Activated T-cell treated with anti-CD3 and anti-CD28 coated beads, Interleukin-2, amount 50 U/mL, for 72 hours (primary cell): ENCODE measurements at regions not wholly inside any gene's neighbourhood (a gene's known extent, or its start where the extent isn't known, plus 50 kb on each side); places are given as distances from the start of the nearest gene placed in this dataset.

ENCODE experiments used
- ATAC-seq, 2 donors: fragments of 150-1000 bp; cut with Tn5 transposase; replicated peaks in 1 of 2; 2 replicates each; pipeline ENCODE4 v1.10.0; 2021; ENCODE audit warnings: moderate library complexity in 2 of 2, mild to moderate bottlenecking in 1 of 2
- DNase-seq, 2 donors: peaks; one replicate each; pipeline ENCODE4 v3.0.0; 2021 to 2022; ENCODE audit warnings: mixed read lengths in 1 of 2
- H3K27ac Mint-ChIP-seq: one replicate; pipeline ENCODE4 v1.8.0; 2022; ENCODE audit warnings: mild to moderate bottlenecking, moderate library complexity, mixed read lengths
- H3K27me3 Mint-ChIP-seq: one replicate; pipeline ENCODE4 v1.8.0; 2022; ENCODE audit warnings: low read depth, mixed read lengths
- H3K36me3 Mint-ChIP-seq, 2 donors: one replicate each; pipeline ENCODE4 v1.8.0; 2022; ENCODE audit warnings: mixed read lengths in 2 of 2, mild to moderate bottlenecking in 1 of 2; ENCODE audit not compliant: insufficient read depth in 2 of 2
- H3K4me1 Mint-ChIP-seq: one replicate; pipeline ENCODE4 v1.8.0; 2022; ENCODE audit warnings: low read depth, mixed read lengths
- H3K4me3 Mint-ChIP-seq, 2 donors: one replicate each; pipeline ENCODE4 v1.8.0; 2022; ENCODE audit warnings: mild to moderate bottlenecking in 2 of 2, mixed read lengths in 2 of 2, moderate library complexity in 2 of 2
- H3K9me3 Mint-ChIP-seq, 2 donors: one replicate each; pipeline ENCODE4 v1.8.0; 2022; ENCODE audit warnings: mixed read lengths in 2 of 2

GRCh38 chr12:67927815-67928214 lies 61.4 kb upstream of the IFNG-AS1 start:
- Mint-ChIP-seq H3K9me3 (no peaks in the 10 kb centered on the region), H3K27me3 (no peaks in the 10 kb centered on the region), H3K4me1 (peaks cover 8% of the 10 kb centered on the region), H3K4me3 (no peak overlapping the region), H3K27ac (no peak overlapping the region), H3K36me3 (no peaks in the 10 kb centered on the region)
- ATAC-seq (no peak), DNase-seq (no peak)

DNA sequence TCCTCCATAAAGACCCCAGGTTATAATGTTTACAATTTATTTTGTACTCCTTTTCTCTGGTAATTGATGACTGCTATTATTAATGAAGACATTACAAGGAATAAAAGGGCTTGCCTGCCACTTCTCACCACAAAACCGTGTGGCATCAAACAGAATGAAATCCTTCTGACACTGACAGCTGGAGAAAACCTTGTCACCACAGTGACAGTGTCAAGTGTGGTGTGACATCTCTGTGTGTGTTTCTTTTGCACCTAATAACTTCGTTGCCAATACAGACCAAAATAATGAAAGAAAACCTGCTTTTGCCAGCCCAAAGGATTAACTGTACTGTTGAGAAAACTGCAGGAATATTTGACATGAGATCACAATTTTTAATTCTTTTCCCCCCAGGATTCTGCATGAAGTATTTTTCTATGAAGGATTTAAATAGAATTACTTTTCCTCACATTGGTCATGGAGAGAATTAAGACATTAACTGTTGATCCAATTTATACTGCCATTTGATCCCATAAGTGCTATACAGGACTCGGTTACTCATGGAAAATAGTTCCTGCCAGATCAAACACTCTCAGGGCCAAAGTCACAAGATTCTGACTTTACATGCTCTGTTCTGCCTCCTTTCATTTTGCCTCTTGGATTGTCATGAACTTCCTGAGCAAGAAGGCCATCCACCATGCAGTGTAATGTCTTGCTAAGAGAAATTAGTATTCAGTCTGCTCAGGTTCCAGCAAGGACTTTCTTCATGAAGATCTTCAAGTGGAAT lies 60.4 kb upstream of the IFNG-AS1 start:
- Mint-ChIP-seq H3K27me3 (no peaks in the 10 kb centered on the region), H3K4me3 (no peak overlapping the region), H3K36me3 (no peaks in the 10 kb centered on the region), H3K4me1 (peaks cover 8% of the 10 kb centered on the region), H3K27ac (no peak overlapping the region), H3K9me3 (no peaks in the 10 kb centered on the region)
- DNase-seq (no peak), ATAC-seq (no peak)

GRCh38 chr12:67929384-67929772 lies 59.9 kb upstream of the IFNG-AS1 start:
- Mint-ChIP-seq H3K36me3 (no peaks in the 10 kb centered on the region), H3K27me3 (no peaks in the 10 kb centered on the region), H3K4me3 (no peak overlapping the region), H3K27ac (no peak overlapping the region), H3K4me1 (peaks cover 8% of the 10 kb centered on the region), H3K9me3 (no peaks in the 10 kb centered on the region)
- DNase-seq (no peak), ATAC-seq (no peak)

GRCh38 chr12:67937822-67938221 lies 51.4 kb upstream of the IFNG-AS1 start:
- Mint-ChIP-seq H3K27ac (no peak overlapping the region), H3K9me3 (no peaks in the 10 kb centered on the region), H3K36me3 (no peaks in the 10 kb centered on the region), H3K4me1 (no peaks in the 10 kb centered on the region), H3K4me3 (no peak overlapping the region), H3K27me3 (peaks cover 19% of the 10 kb centered on the region)
- ATAC-seq (no peak), DNase-seq (no peak)
